GM18520 (cell line): ENCODE measurements at regions not wholly inside any gene's neighbourhood (a gene's known extent, or its start where the extent isn't known, plus 50 kb on each side); places are given as distances from the start of the nearest gene placed in this dataset.
A peak's percentile ranks its signal among the peaks of the same experiment; 100 is the strongest.

Experiments used
- ATAC-seq: cut with Tn5 transposase; IDR thresholded peaks from one replicate; pipeline ENCODE4 v1.9.1; 2021; ENCODE audit not compliant: unreplicated experiment

GRCh38 chr18:79608999-79609461 is 70.6 kb upstream of the CTDP1 start:
- no peak for ATAC-seq

GRCh38 chr18:79609841-79610281 is 69.7 kb upstream of the CTDP1 start:
- ATAC-seq: no peak

DNA sequence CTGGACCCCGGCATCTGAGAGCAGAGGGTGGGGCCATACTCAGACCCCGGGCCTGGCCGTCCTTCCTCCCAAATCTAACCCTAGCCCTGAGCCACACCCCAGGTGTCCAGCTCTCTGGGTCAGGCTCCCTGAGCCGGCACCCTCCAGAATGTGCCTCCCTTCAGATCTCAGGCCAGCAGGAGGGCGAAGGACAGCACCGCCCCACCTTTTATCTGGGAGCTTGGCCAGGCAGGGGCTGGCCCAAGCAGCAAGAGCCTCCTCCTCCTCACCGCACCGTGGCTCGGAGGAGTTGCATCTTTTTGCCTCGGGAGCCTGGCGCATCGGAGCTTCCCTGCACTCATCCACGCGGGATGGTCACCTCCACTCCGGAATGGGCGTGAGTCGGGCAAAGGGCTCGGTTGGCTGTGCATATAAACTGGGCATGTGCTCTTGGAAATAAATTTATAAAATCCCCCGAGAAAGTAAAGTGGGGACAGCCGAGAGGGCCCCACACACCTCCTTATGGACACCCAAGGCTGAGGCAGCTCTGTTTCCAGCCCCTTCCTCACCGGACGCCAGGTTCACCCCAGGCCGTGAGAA is 69.1 kb upstream of the CTDP1 start:
- ATAC-seq: no peak

- ATAC-seq: no peak
These were observed 68.4 kb upstream of the CTDP1 start for GRCh38 chr18:79611040-79611681.

DNA sequence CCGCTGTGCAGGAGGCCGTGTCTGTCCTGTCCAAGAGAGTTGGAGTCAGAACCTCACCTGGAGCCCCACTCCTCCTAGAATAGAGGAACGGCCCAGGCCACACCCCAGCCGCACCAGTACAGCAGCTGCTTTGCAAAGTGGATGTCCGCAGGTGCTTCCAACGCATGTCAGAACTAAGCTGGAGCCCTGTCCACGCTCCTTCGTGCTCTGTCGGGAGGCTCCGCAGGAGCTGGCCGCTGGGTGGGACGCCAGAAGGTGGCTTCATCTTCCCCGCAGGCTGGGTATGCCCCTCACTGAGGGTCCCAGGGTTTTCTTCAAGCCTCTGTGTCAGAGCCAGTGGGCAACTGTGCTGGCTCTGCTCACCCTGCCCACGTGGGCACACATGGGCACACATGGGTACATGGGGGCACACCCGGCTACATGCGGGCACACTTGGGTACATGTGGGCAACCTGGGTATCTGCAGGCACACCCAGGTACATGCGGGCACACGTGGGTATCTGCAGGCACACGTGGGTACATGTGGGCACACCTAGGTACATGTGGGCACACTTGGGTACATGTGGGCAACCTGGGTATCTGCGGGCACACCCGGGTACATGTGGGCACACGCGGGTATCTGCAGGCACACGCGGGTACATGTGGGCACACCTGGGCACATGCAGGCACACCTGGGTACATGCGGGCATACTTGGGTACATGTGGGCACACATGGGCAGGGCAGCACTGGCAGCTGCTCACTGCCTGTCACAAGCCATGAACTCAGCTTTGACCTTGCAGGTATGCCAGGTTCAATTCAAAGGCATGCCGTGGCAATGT is 67.1 kb upstream of the CTDP1 start:
- ATAC-seq: no peak

DNA sequence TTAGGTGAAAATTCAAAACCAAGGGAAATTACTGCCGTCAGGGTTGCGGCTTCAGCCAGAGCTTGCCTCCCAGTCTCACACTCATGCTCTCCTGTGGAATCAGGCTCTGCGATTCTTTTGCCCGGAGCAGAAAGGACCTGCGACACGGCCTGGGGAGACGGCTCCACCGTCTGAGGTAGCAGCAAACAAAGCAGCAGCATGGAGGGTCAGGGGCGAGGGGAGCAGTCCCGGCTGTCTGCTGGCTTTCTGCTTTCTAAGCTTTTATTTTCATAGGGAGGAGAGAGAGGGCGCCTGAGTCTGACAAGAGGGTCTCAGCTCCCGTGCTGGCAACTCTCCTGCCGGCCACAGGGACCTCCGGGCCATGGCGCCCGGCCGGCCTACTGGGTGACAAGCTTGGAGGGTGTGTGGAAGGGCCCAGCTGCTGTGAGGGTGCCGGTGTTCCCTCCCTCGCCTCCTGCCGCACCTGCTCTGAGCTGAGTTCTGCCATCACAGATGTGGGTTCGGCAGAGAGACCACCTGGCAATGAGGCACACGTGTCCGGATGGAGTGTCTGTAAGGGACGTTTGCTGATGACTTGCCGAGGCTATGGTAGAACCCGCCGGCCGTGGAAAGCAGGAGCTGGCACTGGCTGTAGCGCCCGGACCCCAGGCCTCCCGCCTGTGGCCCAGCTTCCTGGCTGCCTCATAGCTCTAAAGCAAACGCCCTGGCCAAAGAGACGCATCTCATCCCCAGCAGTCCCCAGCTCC is 66.2 kb upstream of the CTDP1 start:
- no peak for ATAC-seq

DNA sequence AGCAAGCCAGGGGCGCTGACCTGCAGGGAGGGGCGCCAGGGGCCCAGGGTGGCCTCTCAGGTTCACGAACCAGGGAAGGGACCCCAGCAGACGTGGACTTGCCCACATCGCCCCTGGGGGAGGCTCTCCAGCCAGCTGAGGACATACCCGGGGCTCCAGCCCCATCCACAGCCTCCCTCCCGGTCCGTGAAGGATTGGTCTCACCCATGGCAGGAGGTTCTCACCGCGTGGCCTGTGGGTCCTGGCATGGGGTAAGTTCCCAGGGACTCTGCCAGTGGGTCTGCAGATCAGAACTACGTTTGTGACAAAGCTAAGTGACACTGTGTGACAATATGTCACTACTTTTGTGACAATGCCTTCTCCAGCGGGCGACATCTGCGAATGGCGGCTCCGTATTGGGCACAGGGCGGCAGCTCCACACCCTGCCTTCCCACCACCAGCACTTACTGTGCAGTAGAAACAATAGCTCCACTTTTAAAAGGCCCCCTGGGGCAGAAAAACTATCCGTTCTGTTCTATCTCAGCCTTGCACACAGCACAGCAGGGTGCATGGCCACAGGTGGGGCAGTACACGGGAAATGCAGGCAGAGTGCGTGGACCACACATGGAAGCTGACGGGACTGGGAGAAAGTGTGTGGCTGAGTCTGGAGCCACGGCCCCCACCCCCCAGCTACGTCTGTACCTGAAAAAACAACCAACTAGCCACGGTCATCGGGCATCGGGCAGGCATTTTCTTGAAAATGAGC is 65.2 kb upstream of the CTDP1 start:
- ATAC-seq: no peak

DNA sequence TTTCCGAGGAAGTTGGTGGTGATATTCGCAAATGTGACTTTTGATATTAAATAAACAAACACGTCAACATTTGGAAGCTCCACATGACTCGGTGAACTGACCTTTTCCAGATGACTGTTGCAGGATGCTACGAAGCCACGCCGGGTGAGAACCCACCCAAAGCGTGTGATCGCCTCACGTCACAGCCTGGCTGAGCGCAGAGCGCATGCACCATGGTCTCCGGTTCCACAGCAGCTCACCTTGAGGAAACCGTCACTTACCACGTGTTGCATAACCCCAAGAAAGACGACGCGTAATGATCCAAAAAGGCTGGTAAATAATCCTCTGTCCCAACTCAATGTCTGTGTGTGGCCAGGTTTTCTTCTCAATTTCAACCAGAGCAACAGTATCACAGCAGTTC is 64.5 kb upstream of the CTDP1 start:
- no peak for ATAC-seq

DNA sequence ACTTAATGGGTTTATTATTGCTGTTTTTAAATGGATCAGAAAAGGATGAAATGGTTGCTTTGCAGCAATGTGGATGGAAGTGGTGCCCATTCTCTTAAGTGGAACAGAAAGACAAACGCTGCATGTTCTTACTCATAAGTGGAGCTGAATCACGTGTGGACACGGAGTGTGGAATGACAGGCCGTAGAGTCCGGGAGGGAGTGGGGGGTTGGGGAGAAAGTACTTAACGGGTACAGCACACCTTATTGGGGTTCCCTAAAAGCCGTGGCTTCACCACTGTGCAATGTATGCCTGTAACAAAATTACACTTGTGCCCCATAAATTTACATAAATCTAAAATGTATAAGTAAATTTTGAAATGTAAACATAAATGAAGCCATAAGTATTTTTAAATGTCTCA is 64.0 kb upstream of the CTDP1 start:
- no peak for ATAC-seq

- ATAC-seq: no peak
These were observed 62.7 kb upstream of the CTDP1 start for GRCh38 chr18:79616651-79617510.

GRCh38 chr18:79617511-79618500 is 61.8 kb upstream of the CTDP1 start:
- no peak for ATAC-seq

DNA sequence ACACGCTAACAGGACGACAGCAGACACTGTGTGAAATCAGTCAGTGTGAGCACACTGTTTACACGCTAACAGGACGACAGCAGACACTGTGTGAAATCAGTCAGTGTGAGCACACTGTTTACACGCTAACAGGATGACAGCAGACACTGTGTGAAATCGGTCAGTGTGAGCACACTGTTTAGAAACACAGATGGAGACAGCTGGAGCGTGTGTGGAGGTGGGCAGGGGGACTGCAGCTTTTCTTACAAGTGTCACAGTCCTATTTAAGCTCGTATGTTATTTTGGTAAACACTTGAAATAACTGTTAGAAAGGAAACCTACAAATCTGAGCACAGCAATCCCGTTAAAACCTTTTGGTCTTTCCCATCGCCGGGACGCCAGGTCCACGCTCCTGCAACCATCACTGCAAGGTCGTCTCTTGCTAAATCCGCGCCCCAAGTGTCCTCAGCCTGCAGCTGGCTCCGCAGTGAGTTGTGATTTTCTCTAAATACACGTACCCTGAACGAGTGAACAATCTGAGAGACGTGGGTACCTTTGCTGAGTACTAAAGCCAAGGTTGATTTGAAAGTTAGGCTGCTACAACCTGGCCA is 58.9 kb upstream of the CTDP1 start:
- no peak for ATAC-seq

- ATAC-seq: no peak
These were observed 58.1 kb upstream of the CTDP1 start for GRCh38 chr18:79621501-79621900.

- no peak for ATAC-seq
These were observed 57.6 kb upstream of the CTDP1 start for GRCh38 chr18:79622004-79622403.

DNA sequence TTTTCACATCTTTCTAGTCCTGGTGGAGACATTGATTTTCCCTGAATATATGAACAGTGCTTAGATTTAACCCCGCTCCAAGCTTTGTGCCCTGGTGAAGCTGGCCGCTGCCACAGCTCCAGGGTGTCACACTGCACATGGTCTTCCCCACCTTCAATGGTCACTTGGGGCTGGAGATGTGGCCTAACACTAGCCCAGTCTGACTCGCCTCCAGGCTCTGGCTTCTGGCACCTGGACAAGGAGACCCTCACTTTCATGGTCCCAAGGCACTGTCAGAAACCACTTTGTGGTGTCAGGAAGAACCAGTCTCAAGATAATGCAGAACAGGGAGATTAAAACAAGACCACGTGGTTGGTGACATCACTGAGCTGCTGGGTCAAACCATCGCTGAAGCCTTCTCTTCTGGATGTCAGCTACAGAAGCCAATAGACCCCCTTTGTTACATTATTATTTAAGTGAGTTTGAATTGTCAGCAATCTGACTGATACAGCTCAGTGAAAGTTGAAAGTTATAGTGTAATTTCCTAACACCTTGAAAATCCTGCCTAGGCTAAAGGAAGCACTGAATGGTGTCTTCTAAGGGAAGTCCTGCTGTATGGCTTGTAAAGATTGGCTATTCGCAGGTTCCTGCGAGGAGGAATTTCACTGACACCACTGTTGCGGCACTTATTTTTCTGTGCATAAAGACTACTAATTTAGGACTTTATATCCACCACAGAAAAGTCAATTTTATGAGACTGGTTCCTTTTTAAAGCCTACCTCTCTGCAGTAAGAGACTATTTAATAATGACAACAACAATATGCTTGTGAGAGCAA is 55.0 kb upstream of the CTDP1 start:
- ATAC-seq: no peak

DNA sequence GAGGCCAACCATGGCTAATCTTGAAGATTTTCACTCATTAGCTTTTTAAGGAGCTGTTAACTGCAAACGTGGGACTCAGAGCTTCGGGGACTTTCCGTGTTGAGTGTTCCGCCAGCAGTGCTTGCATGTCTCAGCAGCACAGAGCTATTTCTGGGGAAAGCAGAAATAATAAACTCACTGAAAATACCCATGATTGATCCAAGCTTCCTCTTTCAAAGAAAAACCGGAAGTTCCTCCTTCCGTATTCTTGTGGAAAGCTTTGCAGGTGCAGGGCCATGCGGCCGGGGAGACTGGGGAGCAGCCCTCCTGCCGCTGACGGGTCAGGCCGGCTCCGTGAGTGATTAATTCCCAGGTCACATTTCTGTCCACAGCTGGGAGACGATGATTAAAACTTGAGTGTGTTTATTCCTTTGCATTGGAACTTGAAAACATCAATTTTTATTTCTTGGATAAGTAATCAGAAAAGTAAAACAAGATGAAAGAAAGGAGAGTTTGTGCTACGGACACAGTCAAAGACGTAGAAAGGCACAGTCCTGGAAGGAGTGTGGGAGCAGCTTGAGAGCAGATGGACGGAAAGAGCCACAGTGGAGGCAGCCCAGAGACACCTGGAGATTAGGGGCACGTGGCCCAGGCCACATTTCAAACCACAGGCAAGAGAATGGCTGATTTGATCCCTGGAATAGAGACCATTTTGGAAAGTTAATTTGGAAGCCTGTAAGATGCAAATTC is 54.2 kb upstream of the CTDP1 start:
- peak; percentile 64 for ATAC-seq
